Cardiac muscle cell (in vitro differentiated cells and primary cell): ENCODE measurements at regions not wholly inside any gene's neighbourhood (a gene's known extent, or its start where the extent isn't known, plus 50 kb on each side); places are given as distances from the start of the nearest gene placed in this dataset.

Experiments
- DNase-seq, 2 donors: peaks; one replicate each; pipeline versions ENCODE4 v3.0.0 to v3.0.0-alpha.2; 2010 to 2017; ENCODE audit warnings: low read depth in 1 of 2, low spot score in 1 of 2
- H3K27ac ChIP-seq: fragments of 200-600 bp; sonication (generic); 2 replicates; pipeline ENCODE4 v1.5.1; 2016
- H3K27me3 ChIP-seq: fragments of 200-600 bp; sonication (generic); 2 replicates; pipeline ENCODE4 v1.6.0; 2016; ENCODE audit warnings: control low read depth
- H3K36me3 ChIP-seq: fragments of 200-600 bp; sonication (generic); 2 replicates; pipeline ENCODE4 v1.5.1; 2016; ENCODE audit warnings: control low read depth
- H3K4me1 ChIP-seq: fragments of 200-600 bp; sonication (generic); 2 replicates; pipeline ENCODE4 v1.8.1; 2017; ENCODE audit warnings: low read depth, mild to moderate bottlenecking, mixed run types
- H3K4me3 ChIP-seq: fragments of 200-600 bp; sonication (generic); 2 replicates; pipeline ENCODE4 v1.5.1; 2016; ENCODE audit warnings: mild to moderate bottlenecking
- H3K9me3 ChIP-seq: fragments of 200-600 bp; sonication (generic); 2 replicates; pipeline ENCODE4 v1.5.1; 2017; ENCODE audit warnings: low read depth, mild to moderate bottlenecking, control low read depth
- TF ChIP-seq, protein P1 (sequence below): IDR thresholded peaks from 2 replicates; pipeline ENCODE4 v1.5.1; 2012; ENCODE audit warnings: low read depth, mild to moderate bottlenecking, low read length

DNA sequence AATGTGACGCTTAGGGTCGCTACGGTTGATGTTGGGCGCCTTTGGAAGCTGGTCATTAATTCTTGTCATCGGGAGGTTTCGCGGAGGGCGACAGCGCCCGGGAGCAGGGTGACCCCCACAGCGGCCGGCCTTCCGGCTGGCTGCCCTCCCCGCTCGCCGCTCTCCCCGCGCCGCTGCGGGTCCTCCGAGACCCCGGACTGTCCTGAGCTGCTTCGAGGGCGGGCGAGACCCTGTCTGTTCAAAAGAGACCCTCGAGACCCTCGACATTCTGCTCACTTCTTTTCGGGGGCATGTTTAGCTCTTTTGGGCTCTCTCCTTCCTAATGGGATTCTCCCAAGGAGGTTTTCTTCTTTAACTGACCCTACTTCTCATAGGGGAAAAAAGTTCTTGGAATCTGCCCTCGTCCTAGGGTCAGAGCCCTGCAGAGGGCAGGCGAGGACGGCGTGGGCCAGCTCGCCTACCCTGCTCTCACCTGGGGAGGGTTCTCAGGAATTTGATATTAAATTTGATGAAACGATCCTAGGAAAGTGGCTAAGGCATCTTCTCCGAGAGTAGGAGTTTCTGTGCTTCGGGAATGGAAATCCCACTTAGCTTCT, 257.0 kb downstream of the OTUD1 start:
- H3K9me3 ChIP-seq = no peaks in the 10 kb centered on the region
- H3K27ac ChIP-seq = no peak overlapping the region
- no peak overlapping the region for H3K4me3 ChIP-seq
- H3K4me1 ChIP-seq = no peaks in the 10 kb centered on the region
- peaks cover 99% of the 10 kb centered on the region for H3K27me3 ChIP-seq
- DNase-seq = no peak
- TF ChIP-seq, protein P1, sequence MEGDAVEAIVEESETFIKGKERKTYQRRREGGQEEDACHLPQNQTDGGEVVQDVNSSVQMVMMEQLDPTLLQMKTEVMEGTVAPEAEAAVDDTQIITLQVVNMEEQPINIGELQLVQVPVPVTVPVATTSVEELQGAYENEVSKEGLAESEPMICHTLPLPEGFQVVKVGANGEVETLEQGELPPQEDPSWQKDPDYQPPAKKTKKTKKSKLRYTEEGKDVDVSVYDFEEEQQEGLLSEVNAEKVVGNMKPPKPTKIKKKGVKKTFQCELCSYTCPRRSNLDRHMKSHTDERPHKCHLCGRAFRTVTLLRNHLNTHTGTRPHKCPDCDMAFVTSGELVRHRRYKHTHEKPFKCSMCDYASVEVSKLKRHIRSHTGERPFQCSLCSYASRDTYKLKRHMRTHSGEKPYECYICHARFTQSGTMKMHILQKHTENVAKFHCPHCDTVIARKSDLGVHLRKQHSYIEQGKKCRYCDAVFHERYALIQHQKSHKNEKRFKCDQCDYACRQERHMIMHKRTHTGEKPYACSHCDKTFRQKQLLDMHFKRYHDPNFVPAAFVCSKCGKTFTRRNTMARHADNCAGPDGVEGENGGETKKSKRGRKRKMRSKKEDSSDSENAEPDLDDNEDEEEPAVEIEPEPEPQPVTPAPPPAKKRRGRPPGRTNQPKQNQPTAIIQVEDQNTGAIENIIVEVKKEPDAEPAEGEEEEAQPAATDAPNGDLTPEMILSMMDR = no peak
- H3K36me3 ChIP-seq = no peaks in the 10 kb centered on the region

DNA sequence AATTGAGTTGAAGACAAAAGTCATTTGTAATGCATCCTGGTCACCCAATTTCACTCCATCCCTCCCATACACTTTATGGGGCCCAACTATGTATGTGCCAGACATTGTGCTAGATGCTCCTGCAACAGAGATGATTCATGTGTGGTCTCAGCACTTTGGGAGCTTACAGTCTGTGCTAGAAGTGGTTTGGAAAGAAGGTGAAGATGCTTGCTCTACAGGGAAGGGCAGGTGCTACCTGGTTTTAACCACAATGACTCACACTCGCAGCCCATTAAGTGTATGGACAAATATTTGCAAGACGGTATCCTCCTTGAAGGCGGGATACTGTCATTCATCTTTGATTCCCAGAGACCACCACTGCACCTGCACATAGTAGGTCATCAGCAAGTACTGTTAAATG, 257.6 kb downstream of the OTUD1 start:
- Histone ChIP-seq H3K27me3 (peaks cover 99% of the 10 kb centered on the region), H3K36me3 (no peaks in the 10 kb centered on the region), H3K4me3 (no peak overlapping the region), H3K4me1 (no peaks in the 10 kb centered on the region), H3K9me3 (no peaks in the 10 kb centered on the region), H3K27ac (no peak overlapping the region)
- no peak for DNase-seq
- TF ChIP-seq, protein P1 = no peak

GRCh38 chr10:23702977-23703414, 264.1 kb downstream of the OTUD1 start:
- Histone ChIP-seq H3K4me3 (no peak overlapping the region), H3K27me3 (peaks cover 50% of the 10 kb centered on the region), H3K4me1 (no peaks in the 10 kb centered on the region), H3K9me3 (no peaks in the 10 kb centered on the region), H3K27ac (no peak overlapping the region), H3K36me3 (no peaks in the 10 kb centered on the region)
- TF ChIP-seq, protein P1 = peak; percentile 65
- DNase-seq = peak; percentile 71 to 83

- Histone ChIP-seq H3K36me3 (no peaks in the 10 kb centered on the region), H3K27me3 (peaks cover 5% of the 10 kb centered on the region), H3K9me3 (no peaks in the 10 kb centered on the region), H3K4me3 (no peak overlapping the region), H3K4me1 (no peaks in the 10 kb centered on the region), H3K27ac (no peak overlapping the region)
- TF ChIP-seq, protein P1 = no peak
- no peak for DNase-seq
Observed at GRCh38 chr10:23715363-23715762, 276.5 kb downstream of the OTUD1 start.

DNA sequence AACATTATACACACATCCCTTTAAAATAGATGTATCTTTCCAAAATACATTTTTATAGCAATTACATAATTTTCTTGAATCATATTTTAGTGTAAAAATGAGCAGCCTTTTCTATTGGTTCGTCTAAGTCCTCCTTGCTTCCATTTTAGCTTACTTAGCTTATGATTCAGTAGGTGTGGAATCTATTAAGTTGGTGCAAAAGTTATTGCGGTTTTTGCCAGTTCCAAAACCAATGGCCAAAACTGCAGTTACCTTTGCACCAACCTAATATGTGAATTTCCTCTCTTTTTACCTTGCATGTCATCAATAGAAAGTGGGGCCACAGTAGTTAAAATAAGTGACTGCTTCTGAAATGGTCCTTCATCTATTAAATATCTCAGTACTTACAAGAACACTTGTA, 279.0 kb downstream of the OTUD1 start:
- H3K36me3 ChIP-seq = no peaks in the 10 kb centered on the region
- H3K9me3 ChIP-seq = no peaks in the 10 kb centered on the region
- no peak overlapping the region for H3K4me3 ChIP-seq
- no peak overlapping the region for H3K27ac ChIP-seq
- H3K27me3 ChIP-seq = peaks cover 3% of the 10 kb centered on the region
- TF ChIP-seq, protein P1 = no peak
- no peaks in the 10 kb centered on the region for H3K4me1 ChIP-seq
- no peak for DNase-seq
